ENCODE measurements at regions not wholly inside any gene's neighbourhood (a gene's known extent, or its start where the extent isn't known, plus 50 kb on each side); places are given as distances from the start of the nearest gene placed in this dataset.

DNA sequence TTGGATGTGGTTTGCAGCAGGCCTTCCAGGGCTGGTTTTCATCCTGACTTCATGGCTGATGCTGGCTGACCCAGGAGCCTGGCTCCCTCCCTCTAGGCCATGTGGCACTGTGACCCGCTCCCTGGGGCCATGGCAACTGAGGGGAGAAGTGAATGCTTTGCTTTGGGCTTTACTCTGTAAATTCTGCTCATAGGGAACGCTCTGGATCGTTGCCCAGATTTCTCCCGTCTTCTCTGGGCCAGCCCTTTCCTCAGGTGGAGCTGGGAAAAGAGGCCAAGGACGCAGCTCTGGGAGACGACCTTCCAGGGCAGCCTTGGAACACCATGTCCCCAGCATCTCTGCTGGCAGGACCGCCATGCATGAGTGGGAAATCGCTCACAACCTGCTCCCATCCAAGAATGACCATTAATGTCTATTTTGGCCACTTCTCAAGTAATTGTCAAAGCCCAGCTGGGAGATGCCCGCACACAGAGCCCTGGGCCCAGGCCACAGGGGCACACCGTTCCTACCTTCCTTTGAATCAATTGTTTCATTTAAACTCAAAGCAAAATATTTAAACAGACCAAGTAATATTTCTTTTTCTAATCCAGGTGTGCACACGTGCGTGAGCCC, 321.8 kb downstream of the TEX29 start:
- no peaks in the 10 kb centered on the region for H3K36me3 ChIP-seq (ENCODE audit: control insufficient read depth, insufficient read depth, low read length)
- H3K9me3 ChIP-seq (ENCODE audit: control insufficient read depth, low read length) = no peaks in the 10 kb centered on the region
- H3K27ac ChIP-seq (ENCODE audit: low read depth, low read length, severe bottlenecking) = no peak overlapping the region
- WGBS, 2 experiments (ENCODE audit: insufficient coverage in 2 of 2) = 72 to 73% methylated on average over 12 of the region's 12 CpGs
- no peaks in the 10 kb centered on the region for H3K4me1 ChIP-seq (ENCODE audit: control insufficient read depth, insufficient read depth, low read length, poor library complexity, severe bottlenecking)
- no peak overlapping the region for H3K4me3 ChIP-seq (ENCODE audit: extremely low read depth, insufficient read depth, low read length, poor library complexity, severe bottlenecking)

DNA sequence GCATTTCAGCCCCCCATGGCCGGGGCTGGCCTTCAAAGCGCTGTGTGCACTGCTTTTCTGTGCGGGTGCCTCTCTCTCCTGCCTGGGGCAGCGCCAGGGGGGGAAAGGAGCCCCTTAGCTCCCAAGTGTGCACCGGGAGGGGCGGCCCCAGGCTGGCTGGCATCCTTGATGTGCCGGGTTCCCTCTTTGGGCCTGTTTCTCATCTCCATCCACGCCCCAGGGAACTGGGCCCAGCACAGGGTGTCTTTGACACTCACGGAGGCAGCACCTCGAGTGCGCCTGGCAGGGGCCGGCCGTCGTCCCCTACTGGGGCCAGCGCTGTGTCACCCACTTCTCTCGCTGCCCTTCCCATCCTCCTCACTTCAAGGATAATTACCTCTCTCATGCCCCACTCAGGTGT, 324.3 kb downstream of the TEX29 start:
- H3K4me3 ChIP-seq (ENCODE audit: extremely low read depth, insufficient read depth, low read length, poor library complexity, severe bottlenecking) = no peak overlapping the region
- H3K4me1 ChIP-seq (ENCODE audit: control insufficient read depth, insufficient read depth, low read length, poor library complexity, severe bottlenecking) = no peaks in the 10 kb centered on the region
- no peaks in the 10 kb centered on the region for H3K9me3 ChIP-seq (ENCODE audit: control insufficient read depth, low read length)
- no peaks in the 10 kb centered on the region for H3K36me3 ChIP-seq (ENCODE audit: control insufficient read depth, insufficient read depth, low read length)
- 82 to 93% methylated on average over 6 to 10 of the region's 16 CpGs for WGBS, 2 experiments (ENCODE audit: insufficient coverage in 2 of 2)
- H3K27ac ChIP-seq (ENCODE audit: low read depth, low read length, severe bottlenecking) = no peak overlapping the region

DNA sequence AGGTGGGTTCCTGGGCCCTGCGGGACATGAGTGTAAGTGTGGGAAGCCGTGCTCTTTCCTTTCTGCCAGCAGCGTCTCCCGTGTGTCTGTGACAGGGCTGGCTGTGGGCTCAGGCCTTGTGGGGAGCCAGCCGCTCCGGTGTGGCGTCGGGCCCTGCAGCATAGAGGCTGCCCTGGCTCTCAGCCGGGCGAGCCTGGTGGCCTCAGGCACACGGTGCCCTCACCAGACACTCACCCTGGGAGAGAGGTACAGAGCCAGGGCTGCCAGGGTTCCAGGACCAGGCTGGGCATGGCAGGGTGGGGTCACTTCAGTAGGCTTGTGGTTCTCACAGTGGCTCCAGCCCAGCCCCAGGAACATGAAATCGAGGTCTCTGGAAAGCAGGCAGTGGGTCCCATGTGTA, 324.8 kb downstream of the TEX29 start:
- H3K4me3 ChIP-seq (ENCODE audit: extremely low read depth, insufficient read depth, low read length, poor library complexity, severe bottlenecking) = no peak overlapping the region
- 88 to 93% methylated on average over 11 to 12 of the region's 12 CpGs for WGBS, 2 experiments (ENCODE audit: insufficient coverage in 2 of 2)
- no peaks in the 10 kb centered on the region for H3K36me3 ChIP-seq (ENCODE audit: control insufficient read depth, insufficient read depth, low read length)
- H3K9me3 ChIP-seq (ENCODE audit: control insufficient read depth, low read length) = no peaks in the 10 kb centered on the region
- no peak overlapping the region for H3K27ac ChIP-seq (ENCODE audit: low read depth, low read length, severe bottlenecking)
- no peaks in the 10 kb centered on the region for H3K4me1 ChIP-seq (ENCODE audit: control insufficient read depth, insufficient read depth, low read length, poor library complexity, severe bottlenecking)

DNA sequence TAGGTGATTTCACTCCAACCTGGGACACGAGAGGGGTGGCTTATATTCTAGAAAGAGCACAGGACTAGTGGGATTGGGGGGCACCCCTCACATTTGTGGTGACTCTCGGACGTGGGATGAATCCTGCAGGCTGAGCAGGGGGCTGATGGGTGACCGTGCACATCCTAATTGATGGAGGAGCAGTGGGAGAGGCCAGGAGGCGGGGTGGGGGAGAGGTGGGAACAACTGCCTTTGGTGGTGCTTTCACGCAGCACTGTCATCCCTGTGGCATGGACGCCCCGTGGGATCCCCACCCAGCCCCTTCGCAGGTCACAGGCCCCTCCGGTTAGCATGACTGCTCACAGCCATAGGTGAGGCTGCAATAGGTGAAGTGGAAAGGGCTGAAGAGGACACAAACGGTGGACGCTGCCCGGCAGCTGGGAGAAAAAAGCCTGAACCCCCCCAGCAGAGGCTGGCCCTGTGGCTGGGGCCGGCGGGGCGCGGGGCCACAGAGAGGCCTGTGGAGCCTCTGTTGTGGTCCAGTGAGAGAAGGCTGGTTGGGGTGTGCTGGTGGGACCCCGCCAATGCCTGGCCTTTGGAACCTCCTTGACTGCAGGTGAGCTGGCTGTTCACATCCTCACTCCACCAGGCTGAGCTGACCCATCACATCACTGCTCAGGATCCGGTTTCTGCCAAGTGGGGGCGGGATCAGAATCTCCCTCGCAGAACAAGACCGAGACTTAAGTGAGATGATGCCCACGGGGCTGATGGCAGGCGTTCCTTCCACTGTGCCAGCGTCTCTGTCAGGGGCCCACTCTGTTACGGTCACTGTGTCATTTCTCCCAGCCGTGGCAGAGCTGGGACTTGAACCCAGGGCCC, 325.4 kb downstream of the TEX29 start:
- Histone ChIP-seq H3K4me3 (ENCODE audit: extremely low read depth, insufficient read depth, low read length, poor library complexity, severe bottlenecking) (no peak overlapping the region), H3K36me3 (ENCODE audit: control insufficient read depth, insufficient read depth, low read length) (no peaks in the 10 kb centered on the region), H3K27ac (ENCODE audit: low read depth, low read length, severe bottlenecking) (no peak overlapping the region), H3K4me1 (ENCODE audit: control insufficient read depth, insufficient read depth, low read length, poor library complexity, severe bottlenecking) (no peaks in the 10 kb centered on the region), H3K9me3 (ENCODE audit: control insufficient read depth, low read length) (no peaks in the 10 kb centered on the region)
- WGBS, 2 experiments (ENCODE audit: insufficient coverage in 2 of 2) = 91 to 92% methylated on average over 23 of the region's 27 CpGs

DNA sequence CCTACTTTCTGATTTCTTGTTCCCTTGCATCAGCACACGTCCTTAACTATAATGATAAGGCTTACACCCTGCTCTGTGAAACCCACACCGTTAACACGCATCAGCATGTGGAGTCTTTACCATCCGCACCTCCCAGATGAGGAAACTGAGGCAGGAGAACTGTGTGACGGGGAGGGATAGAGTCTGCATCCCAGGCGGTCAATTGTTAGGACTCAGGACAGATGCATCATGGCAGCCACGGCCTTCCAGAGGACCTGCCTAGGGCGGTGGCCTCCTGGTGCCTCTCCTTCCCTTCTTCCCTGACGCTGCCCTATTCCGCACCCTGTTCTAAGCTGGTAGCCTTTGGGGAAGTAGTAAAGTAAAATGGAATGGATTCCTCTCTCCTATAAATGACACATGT, 326.0 kb downstream of the TEX29 start:
- H3K4me1 ChIP-seq (ENCODE audit: control insufficient read depth, insufficient read depth, low read length, poor library complexity, severe bottlenecking) = no peaks in the 10 kb centered on the region
- no peak overlapping the region for H3K27ac ChIP-seq (ENCODE audit: low read depth, low read length, severe bottlenecking)
- WGBS, 2 experiments (ENCODE audit: insufficient coverage in 2 of 2) = 89 to 91% methylated on average over 8 of the region's 10 CpGs
- no peak overlapping the region for H3K4me3 ChIP-seq (ENCODE audit: extremely low read depth, insufficient read depth, low read length, poor library complexity, severe bottlenecking)
- no peaks in the 10 kb centered on the region for H3K36me3 ChIP-seq (ENCODE audit: control insufficient read depth, insufficient read depth, low read length)
- no peaks in the 10 kb centered on the region for H3K9me3 ChIP-seq (ENCODE audit: control insufficient read depth, low read length)

- no peaks in the 10 kb centered on the region for H3K36me3 ChIP-seq (ENCODE audit: control insufficient read depth, insufficient read depth, low read length)
- H3K9me3 ChIP-seq (ENCODE audit: control insufficient read depth, low read length) = no peaks in the 10 kb centered on the region
- no peaks in the 10 kb centered on the region for H3K4me1 ChIP-seq (ENCODE audit: control insufficient read depth, insufficient read depth, low read length, poor library complexity, severe bottlenecking)
- H3K27ac ChIP-seq (ENCODE audit: low read depth, low read length, severe bottlenecking) = no peak overlapping the region
- 95% methylated on average over 3 to 4 of the region's 4 CpGs for WGBS, 2 experiments (ENCODE audit: insufficient coverage in 2 of 2)
- no peak overlapping the region for H3K4me3 ChIP-seq (ENCODE audit: extremely low read depth, insufficient read depth, low read length, poor library complexity, severe bottlenecking)
These were observed 328.4 kb downstream of the TEX29 start for GRCh38 chr13:111648885-111649284.

GRCh38 chr13:111650626-111651025, 330.2 kb downstream of the TEX29 start:
- no peak overlapping the region for H3K4me3 ChIP-seq (ENCODE audit: extremely low read depth, insufficient read depth, low read length, poor library complexity, severe bottlenecking)
- H3K36me3 ChIP-seq (ENCODE audit: control insufficient read depth, insufficient read depth, low read length) = no peaks in the 10 kb centered on the region
- H3K27ac ChIP-seq (ENCODE audit: low read depth, low read length, severe bottlenecking) = no peak overlapping the region
- H3K9me3 ChIP-seq (ENCODE audit: control insufficient read depth, low read length) = no peaks in the 10 kb centered on the region
- H3K4me1 ChIP-seq (ENCODE audit: control insufficient read depth, insufficient read depth, low read length, poor library complexity, severe bottlenecking) = no peaks in the 10 kb centered on the region
- 60 to 74% methylated on average over 2 of the region's 4 CpGs for WGBS, 2 experiments (ENCODE audit: insufficient coverage in 2 of 2)

GRCh38 chr13:111652676-111653075, 332.2 kb downstream of the TEX29 start:
- 84 to 87% methylated on average over 5 to 6 of the region's 6 CpGs for whole genome bisulfite sequencing, 2 experiments (ENCODE audit: insufficient coverage in 2 of 2)
- H3K4me3 ChIP-seq (ENCODE audit: extremely low read depth, insufficient read depth, low read length, poor library complexity, severe bottlenecking) = no peak overlapping the region
- no peak overlapping the region for H3K27ac ChIP-seq (ENCODE audit: low read depth, low read length, severe bottlenecking)
- no peaks in the 10 kb centered on the region for H3K4me1 ChIP-seq (ENCODE audit: control insufficient read depth, insufficient read depth, low read length, poor library complexity, severe bottlenecking)
- H3K9me3 ChIP-seq (ENCODE audit: control insufficient read depth, low read length) = no peaks in the 10 kb centered on the region
- no peaks in the 10 kb centered on the region for H3K36me3 ChIP-seq (ENCODE audit: control insufficient read depth, insufficient read depth, low read length)

DNA sequence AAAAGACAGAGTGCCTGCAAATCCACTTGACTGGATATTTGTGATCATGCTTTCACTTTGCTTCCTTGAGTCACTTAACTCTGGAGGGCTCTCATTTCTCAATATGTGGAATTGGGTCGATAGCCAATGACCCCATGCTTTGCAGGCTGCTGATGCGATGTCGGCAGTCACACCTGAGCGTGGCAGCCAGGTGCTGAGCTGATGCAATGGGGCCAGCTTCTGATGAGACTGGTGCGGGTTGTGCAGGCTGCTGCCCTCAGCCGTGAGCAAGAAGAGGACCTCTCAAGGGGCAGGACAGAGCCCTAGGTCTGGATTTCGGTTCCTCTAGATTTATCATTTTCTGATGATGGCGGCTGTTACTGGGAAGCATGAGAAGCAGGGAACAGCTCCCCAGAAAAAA, 334.1 kb downstream of the TEX29 start:
- no peak overlapping the region for H3K4me3 ChIP-seq (ENCODE audit: extremely low read depth, insufficient read depth, low read length, poor library complexity, severe bottlenecking)
- no peak overlapping the region for H3K27ac ChIP-seq (ENCODE audit: low read depth, low read length, severe bottlenecking)
- WGBS, 2 experiments (ENCODE audit: insufficient coverage in 2 of 2) = 89 to 94% methylated on average over 8 of the region's 8 CpGs
- peaks cover 13% of the 10 kb centered on the region for H3K4me1 ChIP-seq (ENCODE audit: control insufficient read depth, insufficient read depth, low read length, poor library complexity, severe bottlenecking)
- H3K9me3 ChIP-seq (ENCODE audit: control insufficient read depth, low read length) = no peaks in the 10 kb centered on the region
- no peaks in the 10 kb centered on the region for H3K36me3 ChIP-seq (ENCODE audit: control insufficient read depth, insufficient read depth, low read length)

DNA sequence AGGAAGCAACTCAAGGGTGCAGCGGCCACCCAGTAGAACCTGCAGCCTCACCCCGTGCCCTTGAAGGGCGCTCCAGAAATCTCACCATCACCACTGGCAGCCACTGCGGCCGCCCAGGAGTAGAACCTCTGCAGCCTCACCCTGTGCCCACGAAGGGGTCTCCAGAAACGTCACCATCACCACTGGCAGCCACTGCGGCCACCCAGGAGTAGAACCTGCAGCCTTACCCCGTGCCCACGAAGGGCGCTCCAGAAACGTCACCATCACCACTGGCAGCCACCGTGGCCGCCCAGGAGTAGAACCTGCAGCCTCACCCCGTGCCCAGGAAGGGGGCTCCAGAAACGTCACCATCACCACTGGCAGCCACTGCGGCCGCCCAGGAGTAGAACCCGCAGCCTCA, 336.0 kb downstream of the TEX29 start:
- H3K27ac ChIP-seq (ENCODE audit: low read depth, low read length, severe bottlenecking) = no peak overlapping the region
- no peaks in the 10 kb centered on the region for H3K36me3 ChIP-seq (ENCODE audit: control insufficient read depth, insufficient read depth, low read length)
- 86 to 89% methylated on average over 12 to 13 of the region's 19 CpGs for WGBS, 2 experiments (ENCODE audit: insufficient coverage in 2 of 2)
- H3K4me1 ChIP-seq (ENCODE audit: control insufficient read depth, insufficient read depth, low read length, poor library complexity, severe bottlenecking) = peaks cover 13% of the 10 kb centered on the region
- no peaks in the 10 kb centered on the region for H3K9me3 ChIP-seq (ENCODE audit: control insufficient read depth, low read length)
- no peak overlapping the region for H3K4me3 ChIP-seq (ENCODE audit: extremely low read depth, insufficient read depth, low read length, poor library complexity, severe bottlenecking)

GRCh38 chr13:111657013-111657412, 336.6 kb downstream of the TEX29 start:
- Histone ChIP-seq H3K4me1 (ENCODE audit: control insufficient read depth, insufficient read depth, low read length, poor library complexity, severe bottlenecking) (peaks cover 13% of the 10 kb centered on the region), H3K36me3 (ENCODE audit: control insufficient read depth, insufficient read depth, low read length) (no peaks in the 10 kb centered on the region), H3K4me3 (ENCODE audit: extremely low read depth, insufficient read depth, low read length, poor library complexity, severe bottlenecking) (no peak overlapping the region), H3K27ac (ENCODE audit: low read depth, low read length, severe bottlenecking) (no peak overlapping the region), H3K9me3 (ENCODE audit: control insufficient read depth, low read length) (no peaks in the 10 kb centered on the region)
- 86 to 89% methylated on average over 5 of the region's 5 CpGs for WGBS, 2 experiments (ENCODE audit: insufficient coverage in 2 of 2)
